PC-9 (cell line): ENCODE measurements at regions not wholly inside any gene's neighbourhood (a gene's known extent, or its start where the extent isn't known, plus 50 kb on each side); places are given as distances from the start of the nearest gene placed in this dataset.

Experiments used
- BruUV-seq: library from RNA; stranded (reverse); fragments of 400-500 nt; replicated peaks from 2 replicates; lab custom pipeline; 2021; lab: Mats Ljungman, UMichigan
- CTCF ChIA-PET: fragments of 300-600 bp; sonication (Branson Sonifier 250); formaldehyde crosslinking; loops from one replicate; lab custom pipeline; 2022; ENCODE audit warnings: antibody characterized with exemption; lab: Charles Lee
- POLR2A ChIA-PET: fragments of 300-600 bp; sonication (Branson Sonifier 250); formaldehyde crosslinking; loops from one replicate; lab custom pipeline; 2022; ENCODE audit warnings: antibody characterized with exemption; ENCODE audit not compliant: unreplicated experiment; lab: Charles Lee
- DNase-seq, 2 experiments: peaks; one replicate each; pipeline versions ENCODE4 v3.0.0 to v3.0.0-alpha.2; 2015 to 2022; ENCODE audit warnings: mixed read lengths in 1 of 2
- H2AFZ ChIP-seq: fragments of 200-600 bp; sonication (generic); 2 replicates; pipeline ENCODE4 v1.8.1; 2017; ENCODE audit warnings: antibody characterized with exemption
- H3F3A ChIP-seq: fragments of 200-600 bp; sonication (generic); 2 replicates; pipeline ENCODE4 v1.8.1; 2017; ENCODE audit warnings: antibody characterized with exemption, mild to moderate bottlenecking, low read depth; ENCODE audit not compliant: insufficient read depth
- H3K27ac ChIP-seq: fragments of 200-600 bp; sonication (generic); 2 replicates; pipeline ENCODE4 v1.6.1; 2016; ENCODE audit warnings: mixed run types
- H3K27me3 ChIP-seq: fragments of 200-600 bp; sonication (generic); 2 replicates; pipeline ENCODE4 v1.6.1; 2016; ENCODE audit warnings: low read depth, mixed run types; ENCODE audit not compliant: insufficient read depth
- H3K36me3 ChIP-seq: fragments of 200-600 bp; sonication (generic); 2 replicates; pipeline ENCODE4 v1.6.1; 2016; ENCODE audit warnings: low read depth, mixed run types
- H3K4me1 ChIP-seq: fragments of 200-600 bp; sonication (generic); replicated peaks from 2 replicates; pipeline ENCODE4 v1.6.1; 2016; ENCODE audit warnings: mixed run types; ENCODE audit not compliant: insufficient read depth
- H3K4me2 ChIP-seq: fragments of 200-600 bp; sonication (generic); 2 replicates; pipeline ENCODE4 v1.6.1; 2017; ENCODE audit warnings: mixed run types
- H3K4me3 ChIP-seq: fragments of 200-600 bp; sonication (generic); 2 replicates; pipeline ENCODE4 v1.6.1; 2016; ENCODE audit warnings: mixed run types
- H3K79me2 ChIP-seq: fragments of 200-600 bp; sonication (generic); 2 replicates; pipeline ENCODE4 v1.6.1; 2017; ENCODE audit warnings: low read depth, mixed run types
- H3K9me2 ChIP-seq: fragments of 200-600 bp; sonication (generic); 2 replicates; pipeline ENCODE4 v1.8.1; 2017; ENCODE audit warnings: mild to moderate bottlenecking; ENCODE audit not compliant: insufficient read depth
- H3K9me3 ChIP-seq: fragments of 200-600 bp; sonication (generic); 2 replicates; pipeline ENCODE4 v1.8.1; 2016; ENCODE audit warnings: low read depth; ENCODE audit not compliant: insufficient read depth
- H4K20me1 ChIP-seq: fragments of 200-600 bp; sonication (generic); 2 replicates; pipeline ENCODE4 v1.8.1; 2017; ENCODE audit not compliant: insufficient read depth
- EZH2 ChIP-seq: fragments of 200-600 bp; sonication (generic); IDR thresholded peaks from 2 replicates; pipeline ENCODE4 v1.8.0; 2017; ENCODE audit warnings: antibody characterized with exemption, low read depth
- intact Hi-C: fragments of 100-400 bp; cut with micrococcal nuclease; formaldehyde crosslinking; loops from one replicate; pipeline ENCODE4 v1.10.0; 2022; ENCODE audit not compliant: unreplicated experiment
- TF ChIP-seq, protein P1 (sequence below): fragments of 200-600 bp; sonication (generic); conservative IDR thresholded peaks from 2 replicates; pipeline ENCODE4 v1.6.1; 2017; ENCODE audit warnings: mixed run types, antibody characterized with exemption, mild to moderate bottlenecking, moderate library complexity

DNA sequence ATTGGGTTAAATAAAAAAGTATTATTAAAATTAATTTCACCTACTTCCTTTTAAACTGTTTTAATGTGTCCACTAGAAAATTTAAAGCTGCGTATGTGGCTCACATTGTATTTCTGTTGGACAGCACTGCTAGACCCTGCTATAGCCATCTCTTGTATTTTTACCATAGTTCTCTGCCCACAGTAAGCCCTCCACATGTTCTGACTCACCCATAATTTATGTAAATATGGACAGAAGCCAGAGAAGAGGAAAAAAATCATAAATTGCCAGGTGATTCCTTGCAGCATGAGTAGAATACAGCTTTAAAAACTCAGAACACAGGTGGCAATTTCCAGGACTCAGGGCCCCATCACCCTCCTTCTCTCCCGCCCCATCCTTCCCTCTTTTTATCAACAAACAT is 142.4 kb upstream of the MEX3C start:
- Histone ChIP-seq H3K27me3 (no peaks in the 10 kb centered on the region), H3K9me2 (no peaks in the 10 kb centered on the region), H3K79me2 (no peaks in the 10 kb centered on the region), H3K27ac (peak overlapping the region; percentile 13; the same call in 1 of the 2 replicates), H3K4me2 (peak overlapping the region; percentile 12), H3K9me3 (no peaks in the 10 kb centered on the region), H3K4me1 (peaks cover 30% of the 10 kb centered on the region), H2AFZ (no peak overlapping the region), H3K36me3 (no peaks in the 10 kb centered on the region), H3F3A (peaks cover 8% of the 10 kb centered on the region), H3K4me3 (no peak overlapping the region), H4K20me1 (no peaks in the 10 kb centered on the region)
- POLR2A ChIA-PET = no interaction called here
- CTCF ChIA-PET = no interaction called here
- BruUV-seq = no TSS peak
- intact Hi-C loops = no loop called here
- TF ChIP-seq EZH2 = no peak
- TF ChIP-seq, protein P1, sequence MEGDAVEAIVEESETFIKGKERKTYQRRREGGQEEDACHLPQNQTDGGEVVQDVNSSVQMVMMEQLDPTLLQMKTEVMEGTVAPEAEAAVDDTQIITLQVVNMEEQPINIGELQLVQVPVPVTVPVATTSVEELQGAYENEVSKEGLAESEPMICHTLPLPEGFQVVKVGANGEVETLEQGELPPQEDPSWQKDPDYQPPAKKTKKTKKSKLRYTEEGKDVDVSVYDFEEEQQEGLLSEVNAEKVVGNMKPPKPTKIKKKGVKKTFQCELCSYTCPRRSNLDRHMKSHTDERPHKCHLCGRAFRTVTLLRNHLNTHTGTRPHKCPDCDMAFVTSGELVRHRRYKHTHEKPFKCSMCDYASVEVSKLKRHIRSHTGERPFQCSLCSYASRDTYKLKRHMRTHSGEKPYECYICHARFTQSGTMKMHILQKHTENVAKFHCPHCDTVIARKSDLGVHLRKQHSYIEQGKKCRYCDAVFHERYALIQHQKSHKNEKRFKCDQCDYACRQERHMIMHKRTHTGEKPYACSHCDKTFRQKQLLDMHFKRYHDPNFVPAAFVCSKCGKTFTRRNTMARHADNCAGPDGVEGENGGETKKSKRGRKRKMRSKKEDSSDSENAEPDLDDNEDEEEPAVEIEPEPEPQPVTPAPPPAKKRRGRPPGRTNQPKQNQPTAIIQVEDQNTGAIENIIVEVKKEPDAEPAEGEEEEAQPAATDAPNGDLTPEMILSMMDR = no peak
- DNase-seq = peak in 1 of 2 experiments; percentile 58

DNA sequence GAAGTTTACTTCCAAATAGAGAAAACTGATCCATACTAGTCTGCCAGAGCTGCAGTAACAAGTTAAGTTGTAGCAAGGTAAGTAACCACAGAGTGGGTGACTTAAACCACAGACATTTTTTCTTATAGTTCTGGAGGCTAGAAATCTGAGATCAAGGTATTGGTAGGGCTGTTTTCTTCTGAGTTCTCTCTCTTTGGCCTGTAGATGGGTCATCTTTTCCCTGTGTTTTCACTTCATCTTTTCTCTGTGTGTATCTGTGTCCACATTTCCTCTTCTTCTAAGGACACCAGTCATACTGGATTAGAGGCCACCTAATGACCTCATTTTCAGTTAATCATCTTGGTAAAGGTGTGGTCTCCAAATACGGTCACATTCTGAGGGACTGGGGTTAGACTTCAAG is 142.9 kb upstream of the MEX3C start:
- Histone ChIP-seq H4K20me1 (no peaks in the 10 kb centered on the region), H3K27me3 (no peaks in the 10 kb centered on the region), H3K4me1 (peaks cover 30% of the 10 kb centered on the region), H3K79me2 (no peaks in the 10 kb centered on the region), H3K36me3 (no peaks in the 10 kb centered on the region), H3K27ac (peak overlapping the region; percentile 13; the same call in 1 of the 2 replicates), H3K4me3 (no peak overlapping the region), H3F3A (peaks cover 8% of the 10 kb centered on the region), H3K4me2 (peak overlapping the region; percentile 12), H2AFZ (no peak overlapping the region), H3K9me3 (no peaks in the 10 kb centered on the region), H3K9me2 (no peaks in the 10 kb centered on the region)
- DNase-seq = peak in 1 of 2 experiments; percentile 51
- ChIA-PET CTCF (no interaction called here), POLR2A (no interaction called here)
- TF ChIP-seq, protein P1 = no peak
- no peak for TF ChIP-seq EZH2
- no TSS peak for BruUV-seq
- intact Hi-C loops = no loop called here

DNA sequence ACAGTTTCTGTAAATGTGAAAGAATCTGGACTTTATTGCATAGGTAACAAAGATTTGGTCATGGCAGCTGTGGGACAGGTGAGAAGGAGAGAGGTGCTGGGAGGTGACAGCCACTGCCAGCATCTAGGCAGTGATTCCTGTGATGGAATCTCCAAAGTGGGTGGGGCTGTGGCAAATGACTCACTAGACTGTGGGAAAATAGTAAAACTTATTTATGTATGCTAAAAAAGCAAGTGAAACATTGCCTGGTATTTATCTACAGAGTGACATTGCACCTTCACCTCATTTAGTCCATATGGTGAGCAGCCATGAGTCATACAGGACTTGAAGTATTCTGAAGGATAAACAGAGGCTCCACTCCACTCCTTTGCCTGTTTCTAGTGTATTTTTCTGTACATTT is 145.3 kb upstream of the MEX3C start:
- H3K4me3 ChIP-seq = no peak overlapping the region
- H3K9me3 ChIP-seq = no peaks in the 10 kb centered on the region
- intact Hi-C loops = no loop called here
- ChIA-PET POLR2A (no interaction called here), CTCF (no interaction called here)
- H3K9me2 ChIP-seq = no peaks in the 10 kb centered on the region
- H3F3A ChIP-seq = peaks cover 8% of the 10 kb centered on the region
- no peaks in the 10 kb centered on the region for H4K20me1 ChIP-seq
- H3K4me1 ChIP-seq = peaks cover 30% of the 10 kb centered on the region
- H3K4me2 ChIP-seq = peak overlapping the region; percentile 57
- TF ChIP-seq, protein P1 = no peak
- no peak for TF ChIP-seq EZH2
- peak overlapping the region; percentile 80 for H3K27ac ChIP-seq
- DNase-seq = peak; percentile 38 to 98
- H3K79me2 ChIP-seq = no peaks in the 10 kb centered on the region
- H3K36me3 ChIP-seq = no peaks in the 10 kb centered on the region
- no peaks in the 10 kb centered on the region for H3K27me3 ChIP-seq
- no TSS peak for BruUV-seq
- no peak overlapping the region for H2AFZ ChIP-seq
